H9 (cell line): ENCODE measurements at regions not wholly inside any gene's neighbourhood (a gene's known extent, or its start where the extent isn't known, plus 50 kb on each side); places are given as distances from the start of the nearest gene placed in this dataset.

Source experiments
- DNase-seq: peaks from one replicate; pipeline ENCODE4 v3.0.0-alpha.2; 2017
- H2AFZ ChIP-seq: one replicate; pipeline ENCODE4 v1.6.1; 2013; ENCODE audit warnings: mild to moderate bottlenecking, low read length, control low read depth, moderate library complexity
- H2AK5ac ChIP-seq: 2 replicates; pipeline ENCODE4 v1.6.1; 2013; ENCODE audit warnings: low read length, control low read depth, mixed read lengths; ENCODE audit not compliant: insufficient read length
- H2BK120ac ChIP-seq: one replicate; pipeline ENCODE4 v1.6.1; 2013; ENCODE audit warnings: low read depth, mild to moderate bottlenecking, low read length, control low read depth, inconsistent platforms; ENCODE audit not compliant: poor library complexity, severe bottlenecking
- H2BK12ac ChIP-seq: 2 replicates; pipeline ENCODE4 v1.6.1; 2013; ENCODE audit warnings: low read length, control low read depth, mixed read lengths, low read depth; ENCODE audit not compliant: insufficient read length
- H2BK15ac ChIP-seq: 2 replicates; pipeline ENCODE4 v1.6.1; 2013; ENCODE audit warnings: low read depth, low read length, control low read depth
- H2BK20ac ChIP-seq: one replicate; pipeline ENCODE4 v1.6.1; 2013; ENCODE audit warnings: low read depth, mild to moderate bottlenecking, low read length, control low read depth, inconsistent platforms; ENCODE audit not compliant: poor library complexity, severe bottlenecking
- H2BK5ac ChIP-seq: 2 replicates; pipeline ENCODE4 v1.6.1; 2013; ENCODE audit warnings: low read length, control low read depth, mixed read lengths; ENCODE audit not compliant: insufficient read length
- H3K14ac ChIP-seq: 2 replicates; pipeline ENCODE4 v1.6.1; 2013; ENCODE audit warnings: low read length, control low read depth; ENCODE audit not compliant: insufficient read depth
- H3K18ac ChIP-seq: 2 replicates; pipeline ENCODE4 v1.6.1; 2013; ENCODE audit warnings: low read depth, mild to moderate bottlenecking, mixed read lengths, low read length, control low read depth; ENCODE audit not compliant: insufficient read length
- H3K23ac ChIP-seq: 2 replicates; pipeline ENCODE4 v1.6.1; 2013; ENCODE audit warnings: low read length, control low read depth, mixed read lengths, low read depth; ENCODE audit not compliant: insufficient read length
- H3K23me2 ChIP-seq: 2 replicates; pipeline ENCODE4 v1.6.1; 2013; ENCODE audit warnings: low read depth, mild to moderate bottlenecking, mixed read lengths, low read length, control low read depth; ENCODE audit not compliant: insufficient read length, poor library complexity, severe bottlenecking
- H3K27ac ChIP-seq: 2 replicates; pipeline ENCODE4 v1.5.1; 2013; ENCODE audit warnings: low read length, control low read depth, mixed read lengths, low read depth; ENCODE audit not compliant: insufficient read length
- H3K27me3 ChIP-seq: 2 replicates; pipeline ENCODE4 v1.6.1; 2013; ENCODE audit warnings: low read length, control low read depth, inconsistent platforms; ENCODE audit not compliant: insufficient read depth
- H3K4ac ChIP-seq: 2 replicates; pipeline ENCODE4 v1.6.1; 2013; ENCODE audit warnings: low read depth, mild to moderate bottlenecking, control low read depth, inconsistent platforms, low read length, moderate library complexity
- H3K4me1 ChIP-seq: 2 replicates; pipeline ENCODE4 v1.6.1; 2013; ENCODE audit warnings: low read length, control low read depth, inconsistent platforms; ENCODE audit not compliant: insufficient read depth
- H3K4me2 ChIP-seq: 2 replicates; pipeline ENCODE4 v1.6.1; 2013; ENCODE audit warnings: low read length, control low read depth, mixed read lengths; ENCODE audit not compliant: insufficient read length, insufficient read depth
- H3K56ac ChIP-seq: 2 replicates; pipeline ENCODE4 v1.6.1; 2013; ENCODE audit warnings: low read depth, mild to moderate bottlenecking, mixed read lengths, low read length, control low read depth; ENCODE audit not compliant: insufficient read length
- H3K79me1 ChIP-seq: 2 replicates; pipeline ENCODE4 v1.6.1; 2013; ENCODE audit warnings: low read depth, mild to moderate bottlenecking, moderate library complexity, low read length, control low read depth, inconsistent platforms; ENCODE audit not compliant: insufficient read depth, poor library complexity, severe bottlenecking
- H3K79me2 ChIP-seq: 2 replicates; pipeline ENCODE4 v1.6.1; 2013; ENCODE audit warnings: low read length, control low read depth, inconsistent platforms; ENCODE audit not compliant: insufficient read depth
- H3K9ac ChIP-seq: 2 replicates; pipeline ENCODE4 v1.6.1; 2013; ENCODE audit warnings: low read length, control low read depth, mixed read lengths; ENCODE audit not compliant: insufficient read length; ENCODE audit errors: extremely low read depth
- H3K9me3 ChIP-seq: one replicate; pipeline ENCODE4 v1.6.1; 2013; ENCODE audit warnings: low read depth, low read length, inconsistent platforms; ENCODE audit not compliant: control insufficient read depth
- H3T11ph ChIP-seq: one replicate; pipeline ENCODE4 v1.6.1; 2013; ENCODE audit warnings: mild to moderate bottlenecking, low read length, control low read depth, inconsistent platforms
- H4K20me1 ChIP-seq: one replicate; pipeline ENCODE4 v1.6.1; 2013; ENCODE audit not compliant: control insufficient read depth, insufficient read length, insufficient read depth
- H4K5ac ChIP-seq: 2 replicates; pipeline ENCODE4 v1.6.1; 2013; ENCODE audit warnings: low read depth, mild to moderate bottlenecking, mixed read lengths, low read length, control low read depth; ENCODE audit not compliant: insufficient read length
- H4K8ac ChIP-seq: replicated peaks from 2 replicates; pipeline ENCODE4 v1.6.1; 2013; ENCODE audit warnings: low read length, control low read depth, mixed read lengths, low read depth; ENCODE audit not compliant: insufficient read length
- H4K91ac ChIP-seq: 2 replicates; pipeline ENCODE4 v1.6.1; 2013; ENCODE audit warnings: low read depth, mild to moderate bottlenecking, moderate library complexity, mixed read lengths, low read length, control low read depth; ENCODE audit not compliant: insufficient read length
- H3K27ac Mint-ChIP-seq, 3 experiments: 2 replicates in 2 of 3; 3 replicates in 1 of 3; pipeline ENCODE4 v1.8.0; 2020 to 2021; ENCODE audit warnings: mixed read lengths in 3 of 3, mild to moderate bottlenecking in 1 of 3, moderate library complexity in 1 of 3
- H3K27me3 Mint-ChIP-seq: 2 replicates; pipeline ENCODE4 v1.8.0; 2021; ENCODE audit warnings: low read depth, mild to moderate bottlenecking, moderate library complexity, mixed read lengths
- H3K36me3 Mint-ChIP-seq, 3 experiments: 2 replicates in 2 of 3; 3 replicates in 1 of 3; pipeline ENCODE4 v1.8.0; 2020 to 2021; ENCODE audit warnings: low read depth in 3 of 3, mixed read lengths in 3 of 3; ENCODE audit not compliant: insufficient read depth in 1 of 3
- H3K4me1 Mint-ChIP-seq, 2 experiments: 2 replicates each; pipeline ENCODE4 v1.8.0; 2020; ENCODE audit warnings: mixed read lengths in 2 of 2
- H3K4me3 Mint-ChIP-seq, 2 experiments: 2 replicates in 1 of 2; 3 replicates in 1 of 2; pipeline ENCODE4 v1.8.0; 2020 to 2021; ENCODE audit warnings: mild to moderate bottlenecking in 2 of 2, mixed read lengths in 2 of 2, moderate library complexity in 1 of 2
- H3K9me3 Mint-ChIP-seq, 2 experiments: 2 replicates in 1 of 2; 3 replicates in 1 of 2; pipeline ENCODE4 v1.8.0; 2020; ENCODE audit warnings: mild to moderate bottlenecking in 2 of 2, mixed read lengths in 2 of 2, moderate library complexity in 1 of 2
- CTCF ChIP-seq: fragments of 200-600 bp; sonication (generic); conservative IDR thresholded peaks from 3 replicates; pipeline ENCODE4 v1.8.0; 2021; ENCODE audit warnings: antibody characterized with exemption, mild to moderate bottlenecking
- WGBS: extraction: QIAGEN DNeasy Blood & Tissue Kit; methylation state at CpG from one replicate; pipeline ENCODE4 v1.1.7; 2013; ENCODE audit warnings: missing lambda C conversion rate, low lambda C conversion rate, mixed read lengths; ENCODE audit not compliant: insufficient read length; ENCODE audit errors: extremely low coverage; 5-methylcytosine and 5-hydroxymethylcytosine counted together

- Histone ChIP-seq H2BK20ac (no peak overlapping the region), H2AFZ (no peak overlapping the region), H2BK120ac (no peak overlapping the region), H3K9ac (no peak overlapping the region), H3K56ac (no peak overlapping the region), H3T11ph (no peak overlapping the region), H2BK12ac (no peak overlapping the region), H3K4me1 (no peaks in the 10 kb centered on the region), H3K4me2 (no peak overlapping the region), H3K9me3 (no peaks in the 10 kb centered on the region), H3K23ac (no peak overlapping the region), H2AK5ac (no peak overlapping the region), H3K23me2 (no peaks in the 10 kb centered on the region), H2BK15ac (no peak overlapping the region), H3K18ac (no peak overlapping the region), H4K5ac (no peak overlapping the region), H3K27ac (no peak overlapping the region), H2BK5ac (no peak overlapping the region), H3K4ac (no peak overlapping the region), H4K20me1 (no peaks in the 10 kb centered on the region), H4K8ac (no peak overlapping the region), H3K14ac (no peak overlapping the region), H3K79me2 (no peaks in the 10 kb centered on the region), H3K79me1 (no peaks in the 10 kb centered on the region), H4K91ac (no peak overlapping the region), H3K27me3 (no peaks in the 10 kb centered on the region)
- no peaks in the 10 kb centered on the region; a peak in 1 of 4 replicates for H3K4me1 Mint-ChIP-seq
- no peak overlapping the region for H3K4me3 Mint-ChIP-seq
- WGBS, result no CpG with 5 or more reads among the region's 9 CpGs
- H3K27ac Mint-ChIP-seq, result no peak overlapping the region
- no peak for TF ChIP-seq CTCF
- peaks cover 5% of the 10 kb centered on the region; the same call in 1 of the 2 replicates for H3K27me3 Mint-ChIP-seq
- H3K9me3 Mint-ChIP-seq, result no peaks in the 10 kb centered on the region
- DNase-seq, result no peak
- no peaks in the 10 kb centered on the region for H3K36me3 Mint-ChIP-seq
These were observed 376.4 kb downstream of the INSIG2 start for GRCh38 chr2:118464546-118465265.
